Dendritic cell treated with granulocyte-macrophage colony-stimulating factor and Interleukin-4, amounts not matched to agents 40 ng/mL and 50 ng/mL, for 4 days (primary cell): ENCODE measurements at regions not wholly inside any gene's neighbourhood (a gene's known extent, or its start where the extent isn't known, plus 50 kb on each side); places are given as distances from the start of the nearest gene placed in this dataset.
"Not testable (repeated sequence)": the region's sequence is repeated elsewhere in the genome, so short reads cannot be mapped to it uniquely, and the experiment has no call there.

Source experiments
- H3K27ac Mint-ChIP-seq: one replicate; pipeline ENCODE4 v1.8.0; 2022; ENCODE audit warnings: mild to moderate bottlenecking, mixed read lengths
- H3K27me3 Mint-ChIP-seq: one replicate; pipeline ENCODE4 v1.8.0; 2022; ENCODE audit warnings: mild to moderate bottlenecking, mixed read lengths
- H3K36me3 Mint-ChIP-seq: one replicate; pipeline ENCODE4 v1.8.0; 2022; ENCODE audit warnings: low read depth, mixed read lengths
- H3K4me1 Mint-ChIP-seq: one replicate; pipeline ENCODE4 v1.8.0; 2022; ENCODE audit warnings: low read depth, mixed read lengths
- H3K4me3 Mint-ChIP-seq: one replicate; pipeline ENCODE4 v1.8.0; 2022; ENCODE audit warnings: mild to moderate bottlenecking, moderate library complexity, mixed read lengths
- H3K9me3 Mint-ChIP-seq: one replicate; pipeline ENCODE4 v1.8.0; 2022; ENCODE audit warnings: mixed read lengths
- intact Hi-C: fragments of 100-400 bp; cut with micrococcal nuclease; formaldehyde crosslinking; loops from one replicate; pipeline ENCODE4 v1.15.0; 2022

GRCh38 chr21:5106767-5107464 lies 5414.5 kb upstream of the TPTE start:
- H3K36me3 Mint-ChIP-seq, H3K4me1 Mint-ChIP-seq, H3K9me3 Mint-ChIP-seq, H3K27me3 Mint-ChIP-seq, intact Hi-C loops: not testable (repeated sequence)
- H3K4me3 Mint-ChIP-seq: peak overlapping the region; percentile 45
- peak overlapping the region; percentile 94 for H3K27ac Mint-ChIP-seq

GRCh38 chr21:5107637-5108036 lies 5413.7 kb upstream of the TPTE start:
- intact Hi-C loops, H3K9me3 Mint-ChIP-seq, H3K4me1 Mint-ChIP-seq, H3K36me3 Mint-ChIP-seq, H3K27me3 Mint-ChIP-seq, H3K4me3 Mint-ChIP-seq: not testable (repeated sequence)
- peak overlapping the region; percentile 94 for H3K27ac Mint-ChIP-seq

- H3K4me3 Mint-ChIP-seq, intact Hi-C loops, H3K27ac Mint-ChIP-seq, H3K27me3 Mint-ChIP-seq, H3K9me3 Mint-ChIP-seq, H3K4me1 Mint-ChIP-seq, H3K36me3 Mint-ChIP-seq: not testable (repeated sequence)
Observed at GRCh38 chr21:5108048-5108775, 5413.2 kb upstream of the TPTE start.

GRCh38 chr21:5111197-5111596 lies 5410.2 kb upstream of the TPTE start:
- intact Hi-C loops, H3K4me1 Mint-ChIP-seq, H3K9me3 Mint-ChIP-seq, H3K36me3 Mint-ChIP-seq, H3K4me3 Mint-ChIP-seq, H3K27me3 Mint-ChIP-seq: not testable (repeated sequence)
- peak overlapping the region; percentile 37 for H3K27ac Mint-ChIP-seq

- H3K9me3 Mint-ChIP-seq, H3K4me3 Mint-ChIP-seq, H3K4me1 Mint-ChIP-seq, H3K27ac Mint-ChIP-seq, H3K27me3 Mint-ChIP-seq, intact Hi-C loops, H3K36me3 Mint-ChIP-seq: not testable (repeated sequence)
Observed at GRCh38 chr21:5113092-5113491, 5408.3 kb upstream of the TPTE start.

GRCh38 chr21:5114468-5114867 lies 5406.9 kb upstream of the TPTE start:
- H3K9me3 Mint-ChIP-seq, H3K27ac Mint-ChIP-seq, H3K4me3 Mint-ChIP-seq, H3K4me1 Mint-ChIP-seq, H3K36me3 Mint-ChIP-seq, intact Hi-C loops, H3K27me3 Mint-ChIP-seq: not testable (repeated sequence)

- H3K4me3 Mint-ChIP-seq, H3K9me3 Mint-ChIP-seq, H3K27ac Mint-ChIP-seq, intact Hi-C loops, H3K4me1 Mint-ChIP-seq, H3K27me3 Mint-ChIP-seq, H3K36me3 Mint-ChIP-seq: not testable (repeated sequence)
Observed at GRCh38 chr21:5114893-5115645, 5406.3 kb upstream of the TPTE start.

GRCh38 chr21:5115646-5116343 lies 5405.6 kb upstream of the TPTE start:
- H3K27me3 Mint-ChIP-seq, H3K9me3 Mint-ChIP-seq, H3K27ac Mint-ChIP-seq, intact Hi-C loops, H3K4me3 Mint-ChIP-seq, H3K4me1 Mint-ChIP-seq, H3K36me3 Mint-ChIP-seq: not testable (repeated sequence)

GRCh38 chr21:5116344-5117123 lies 5404.8 kb upstream of the TPTE start:
- H3K4me1 Mint-ChIP-seq, H3K9me3 Mint-ChIP-seq, H3K27ac Mint-ChIP-seq, H3K27me3 Mint-ChIP-seq, H3K36me3 Mint-ChIP-seq, H3K4me3 Mint-ChIP-seq, intact Hi-C loops: not testable (repeated sequence)

- H3K9me3 Mint-ChIP-seq, H3K27ac Mint-ChIP-seq, H3K36me3 Mint-ChIP-seq, H3K4me3 Mint-ChIP-seq, intact Hi-C loops, H3K4me1 Mint-ChIP-seq, H3K27me3 Mint-ChIP-seq: not testable (repeated sequence)
Observed at GRCh38 chr21:5117135-5117534, 5404.2 kb upstream of the TPTE start.

- intact Hi-C loops: not testable (repeated sequence)
Observed at GRCh38 chr21:5117666-5118295, 5403.6 kb upstream of the TPTE start.

GRCh38 chr21:5118296-5118679 lies 5403.1 kb upstream of the TPTE start:
- intact Hi-C loops: not testable (repeated sequence)

More at GRCh38 chr21:5117666-5118295, 5403.6 kb upstream of the TPTE start:
- not testable (repeated sequence) for H3K27ac Mint-ChIP-seq, H3K4me3 Mint-ChIP-seq, H3K27me3 Mint-ChIP-seq, H3K36me3 Mint-ChIP-seq, H3K4me1 Mint-ChIP-seq, H3K9me3 Mint-ChIP-seq

GRCh38 chr21:5119179-5119578 lies 5402.2 kb upstream of the TPTE start:
- H3K4me3 Mint-ChIP-seq, H3K27me3 Mint-ChIP-seq, intact Hi-C loops, H3K9me3 Mint-ChIP-seq, H3K27ac Mint-ChIP-seq, H3K4me1 Mint-ChIP-seq, H3K36me3 Mint-ChIP-seq: not testable (repeated sequence)

More at GRCh38 chr21:5118296-5118679, 5403.1 kb upstream of the TPTE start:
- not testable (repeated sequence) for H3K9me3 Mint-ChIP-seq, H3K27me3 Mint-ChIP-seq, H3K4me3 Mint-ChIP-seq, H3K27ac Mint-ChIP-seq, H3K4me1 Mint-ChIP-seq, H3K36me3 Mint-ChIP-seq
